NOMO-1 treated with DMSO at 0.1 percent for 48 hours (cell line): ENCODE measurements at regions not wholly inside any gene's neighbourhood (a gene's known extent, or its start where the extent isn't known, plus 50 kb on each side); places are given as distances from the start of the nearest gene placed in this dataset.
A peak's percentile ranks its signal among the peaks of the same experiment; 100 is the strongest.
"Not testable (repeated sequence)": the region's sequence is repeated elsewhere in the genome, so short reads cannot be mapped to it uniquely, and the experiment has no call there.

Experiments
- DNase-seq: peaks from one replicate; lab custom pipeline; 2025; ENCODE audit not compliant: unreplicated experiment; lab: John Stamatoyannopoulos, UW

DNA sequence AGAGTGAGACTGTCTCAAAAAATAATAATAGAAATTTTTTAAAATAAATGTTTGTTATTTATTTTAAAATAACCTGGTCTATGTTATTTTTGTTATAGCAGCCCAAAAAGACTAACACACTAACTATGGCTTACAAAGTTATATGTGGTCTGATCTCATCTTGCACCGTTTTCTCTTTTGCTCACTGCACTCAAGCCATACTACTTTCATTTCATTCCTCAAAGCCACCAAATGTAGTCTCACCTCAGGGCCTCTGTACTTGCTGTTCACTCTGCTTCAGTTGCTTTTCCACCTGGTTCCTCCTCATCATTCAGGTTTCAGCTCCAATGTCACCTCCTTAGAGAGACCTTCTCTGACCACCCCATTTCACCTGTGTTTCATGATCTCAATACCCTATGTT, 55.2 kb upstream of the MDM1 start:
- no peak for DNase-seq

DNA sequence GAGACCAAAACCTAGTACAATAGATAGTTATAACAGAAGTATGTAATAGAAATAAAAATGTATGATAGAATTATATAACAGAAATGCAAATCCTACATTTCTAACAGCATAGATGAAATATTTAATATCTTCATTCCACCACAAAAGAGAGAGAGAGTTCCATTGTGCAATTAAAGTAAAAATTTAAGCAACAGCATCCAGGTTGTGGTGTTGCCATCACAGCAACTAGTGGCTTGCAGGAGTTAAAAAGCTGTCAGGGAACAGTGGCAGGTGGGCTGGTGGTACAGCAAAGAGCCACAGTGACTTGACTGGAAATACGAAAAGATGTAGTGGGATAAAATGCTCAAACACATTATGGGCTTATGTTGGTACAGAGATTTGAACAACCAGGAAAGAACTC, 57.1 kb upstream of the MDM1 start:
- no peak for DNase-seq

DNA sequence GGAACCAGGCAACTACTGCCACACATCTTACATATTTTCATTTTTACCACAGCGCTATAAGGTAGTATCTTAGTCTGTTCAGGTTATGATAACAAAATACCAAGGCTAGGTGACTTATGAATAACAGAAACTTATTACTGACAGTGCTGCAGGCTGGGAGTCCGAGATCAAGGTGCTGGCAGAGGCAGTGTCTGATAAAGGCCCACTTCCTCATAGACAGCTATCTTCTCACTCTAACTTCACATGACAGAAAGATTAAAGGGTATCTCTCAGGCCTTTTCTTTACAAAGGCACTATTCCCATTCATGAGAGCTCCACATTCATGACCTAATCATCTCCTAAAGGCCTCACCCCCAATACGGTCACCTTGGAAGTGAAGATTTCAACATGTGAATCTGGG, 59.8 kb upstream of the MDM1 start:
- DNase-seq, result no peak

DNA sequence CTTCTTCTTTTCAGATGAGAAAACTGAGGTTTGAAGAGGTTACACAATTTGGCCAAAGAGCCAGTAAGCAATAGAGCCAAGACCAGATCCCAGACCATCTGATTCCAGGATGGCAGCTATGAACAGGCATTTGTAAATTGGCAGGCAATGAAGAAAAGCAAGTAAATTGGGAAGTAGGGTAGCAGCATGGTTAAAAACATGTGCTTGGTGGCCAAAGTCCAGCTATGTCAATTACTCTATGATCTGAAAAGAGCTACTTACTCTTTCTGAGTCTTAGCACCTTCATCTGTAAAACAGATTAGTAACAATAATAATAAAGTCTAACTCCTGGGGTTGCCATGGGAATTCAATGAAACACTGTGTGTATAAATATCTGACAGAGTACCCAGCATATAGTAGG, 60.2 kb upstream of the MDM1 start:
- DNase-seq, result no peak

DNA sequence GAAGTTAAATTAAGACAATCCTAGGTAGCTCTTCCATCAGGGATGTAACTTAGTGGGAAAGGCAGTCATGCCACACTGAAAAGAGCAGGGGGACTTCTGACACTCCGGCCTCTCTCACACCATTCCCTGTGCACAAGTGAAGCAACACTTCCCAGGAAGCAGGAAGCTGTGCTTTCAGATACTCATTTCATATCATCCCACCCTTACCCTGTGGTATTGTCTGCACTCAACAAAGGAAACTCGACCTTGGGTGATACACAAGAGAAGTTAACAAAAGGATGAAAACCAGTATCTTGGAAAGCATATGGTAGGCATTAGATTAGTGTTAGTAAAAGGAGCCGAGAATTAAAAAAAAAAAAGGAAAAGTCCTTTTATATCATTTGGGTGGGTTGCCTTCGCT, 61.3 kb upstream of the MDM1 start:
- DNase-seq, result no peak

DNA sequence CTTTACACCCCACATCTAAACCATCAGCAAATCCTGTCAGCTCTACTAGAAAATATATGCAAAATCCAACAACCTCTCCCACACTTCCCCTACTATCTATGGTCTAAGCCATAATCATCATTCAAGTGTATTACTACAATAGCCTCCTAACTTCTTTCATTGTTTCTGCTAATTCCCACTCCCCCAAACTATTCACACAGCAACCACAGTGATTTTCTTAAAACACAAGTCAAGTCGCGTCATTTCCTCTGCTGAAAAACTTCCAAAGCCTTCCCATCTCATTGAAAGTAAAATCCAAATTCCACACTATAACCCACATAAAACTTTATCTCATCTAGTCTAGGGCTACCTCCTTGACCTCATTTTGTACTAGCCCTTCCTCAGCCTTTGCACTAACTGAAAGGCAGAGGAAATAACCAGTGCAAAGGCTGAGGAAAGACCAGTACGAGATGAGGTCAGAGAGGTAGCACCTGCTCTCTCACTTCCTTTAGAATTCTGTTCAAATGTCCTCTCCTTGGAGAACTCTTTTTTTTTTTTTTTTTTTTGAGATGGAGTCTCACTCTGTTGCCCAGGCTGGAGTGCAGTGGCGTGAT, 65.5 kb upstream of the MDM1 start:
- no peak for DNase-seq

DNA sequence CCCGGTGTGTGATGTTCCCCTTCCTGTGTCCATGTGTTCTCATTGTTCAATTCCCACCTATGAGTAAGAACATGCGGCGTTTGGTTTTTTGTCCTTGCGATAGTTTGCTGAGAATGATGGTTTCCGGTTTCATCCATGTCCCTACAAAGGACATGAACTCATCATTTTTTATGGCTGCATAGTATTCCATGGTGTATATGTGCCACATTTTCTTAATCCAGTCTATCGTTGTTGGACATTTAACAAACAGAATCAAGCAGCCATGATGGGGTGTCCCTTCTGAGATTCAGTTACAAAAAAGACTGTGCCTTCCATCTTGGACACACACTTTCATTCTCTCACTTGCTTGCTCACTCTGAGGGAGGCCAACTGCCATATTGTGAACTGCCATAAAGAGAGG, 66.5 kb upstream of the MDM1 start:
- not testable (repeated sequence) for DNase-seq

DNA sequence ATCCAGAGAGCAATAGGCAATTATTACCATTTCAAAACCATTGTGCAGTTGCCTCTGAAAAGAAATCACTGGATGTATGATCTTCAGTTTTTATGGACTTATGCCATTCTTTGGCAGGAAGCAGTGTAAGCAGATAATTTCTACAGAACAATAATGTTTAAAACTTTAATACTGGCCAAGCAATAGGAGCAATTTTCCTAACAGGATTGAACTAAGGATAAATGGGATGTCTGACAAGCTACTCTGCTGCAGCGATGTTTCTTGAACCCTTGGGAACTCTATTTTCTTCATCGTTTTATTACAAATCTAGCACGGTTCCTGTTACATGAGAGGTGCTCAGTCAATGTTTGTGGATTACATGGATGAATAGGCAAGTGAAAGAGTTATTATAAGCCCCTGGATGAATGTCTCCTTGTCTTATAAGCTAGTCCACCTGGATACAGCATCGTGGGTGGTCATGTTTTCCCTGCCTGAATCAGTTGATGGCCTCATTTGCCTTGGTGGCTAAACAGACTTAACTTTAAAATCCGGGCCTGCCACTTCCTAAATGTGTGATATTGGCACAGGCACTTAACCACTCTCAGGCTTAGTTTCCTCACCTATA, 68.2 kb upstream of the MDM1 start:
- DNase-seq, result no peak

DNA sequence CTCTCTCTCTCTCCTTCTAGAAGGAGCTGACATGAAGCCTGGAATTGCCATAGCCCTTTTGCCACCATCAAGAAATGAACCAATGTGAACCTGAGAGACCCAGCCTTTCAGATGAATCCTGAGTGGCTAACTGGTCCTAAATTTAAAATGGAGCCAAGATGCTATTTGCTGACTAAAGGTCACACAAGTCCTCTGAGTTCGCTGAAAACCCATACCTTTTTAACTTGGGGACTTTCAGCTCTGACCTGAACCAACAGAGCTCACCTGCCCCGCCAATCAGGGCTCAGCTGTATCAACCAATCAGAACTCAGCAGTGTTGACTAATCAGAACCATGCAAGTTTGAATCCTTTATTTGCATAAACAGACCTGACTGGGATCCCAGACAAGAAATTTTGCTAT, 70.3 kb upstream of the MDM1 start:
- DNase-seq, result no peak

DNA sequence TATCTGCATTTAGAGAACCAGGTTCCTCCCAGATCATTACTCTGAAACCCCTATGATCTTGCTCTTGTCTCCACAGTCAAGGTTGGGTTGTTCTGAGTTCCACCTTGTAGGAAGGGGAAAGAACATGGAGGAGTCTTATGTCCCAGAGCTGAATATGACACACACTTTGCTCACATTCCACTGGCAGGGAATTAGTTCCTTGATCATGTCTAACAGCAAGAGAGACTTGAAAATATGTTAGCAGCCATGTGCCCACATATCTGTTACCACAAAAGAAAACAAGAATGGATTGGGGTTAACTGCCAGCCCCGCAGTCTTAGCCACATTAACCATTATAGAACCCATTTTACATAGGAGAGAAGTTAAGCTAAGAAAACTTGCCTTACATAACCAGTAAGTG, 71.1 kb upstream of the MDM1 start:
- DNase-seq, result no peak

DNA sequence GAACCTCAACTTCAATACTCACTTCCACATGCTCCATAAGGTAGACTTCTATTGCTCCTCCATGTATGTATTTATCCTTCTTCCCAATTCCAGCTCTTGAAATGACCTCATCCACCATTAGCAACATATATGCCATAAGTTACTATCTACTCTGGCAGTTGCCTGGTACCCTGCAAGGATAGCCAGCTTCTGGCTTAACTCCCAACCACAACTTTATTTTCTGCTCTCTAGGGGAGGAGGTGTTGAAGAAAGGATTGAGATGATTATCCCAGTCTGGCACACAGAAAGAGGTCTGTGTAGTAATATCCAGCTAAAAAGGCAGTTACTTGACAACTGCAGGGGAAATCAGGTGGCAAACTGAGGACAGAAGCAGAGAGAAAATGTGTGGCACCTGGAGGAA, 71.5 kb upstream of the MDM1 start:
- DNase-seq, result no peak

DNA sequence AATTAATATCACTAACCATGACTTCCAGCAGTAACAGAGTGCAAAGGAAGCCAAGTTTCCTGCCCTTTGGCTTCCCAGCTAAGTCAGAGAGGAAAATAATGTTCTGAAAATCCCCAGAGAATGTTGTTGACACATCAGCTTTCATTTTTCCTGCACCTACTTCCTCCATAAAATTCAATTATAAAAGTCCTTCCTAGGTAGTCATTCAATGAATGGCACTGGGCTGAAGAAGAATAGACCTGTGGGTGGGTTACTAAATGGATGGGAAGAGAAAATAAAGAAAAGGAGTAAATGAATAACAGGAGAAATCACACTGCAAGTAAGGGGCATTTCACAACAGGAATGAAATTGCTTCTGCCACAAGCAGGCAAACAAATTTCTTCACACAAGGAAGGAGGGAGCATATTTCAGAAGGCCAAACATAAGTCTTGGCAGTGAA, 73.2 kb upstream of the MDM1 start:
- DNase-seq, result no peak

DNA sequence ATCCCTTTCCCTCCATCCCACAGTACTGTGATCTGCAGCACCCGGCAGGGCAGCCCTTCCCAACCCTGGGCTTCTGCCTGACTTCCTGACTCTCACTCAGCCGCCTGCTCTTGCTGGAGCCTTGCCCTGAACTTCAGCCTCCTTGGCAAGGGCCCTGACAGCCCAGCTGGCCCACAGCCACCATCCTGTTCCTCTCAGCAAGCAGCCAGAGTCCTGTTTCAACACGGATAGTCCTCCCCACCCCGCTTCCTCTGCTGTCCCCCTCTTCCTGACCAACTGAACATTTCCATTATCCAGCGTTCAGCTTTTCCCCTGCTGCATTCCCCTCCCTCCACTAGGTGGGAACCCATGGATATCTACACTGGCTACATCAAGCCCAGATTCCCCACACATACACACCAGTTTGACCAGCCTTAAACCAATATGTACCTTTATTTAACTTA, 74.0 kb upstream of the MDM1 start:
- DNase-seq, result no peak

DNA sequence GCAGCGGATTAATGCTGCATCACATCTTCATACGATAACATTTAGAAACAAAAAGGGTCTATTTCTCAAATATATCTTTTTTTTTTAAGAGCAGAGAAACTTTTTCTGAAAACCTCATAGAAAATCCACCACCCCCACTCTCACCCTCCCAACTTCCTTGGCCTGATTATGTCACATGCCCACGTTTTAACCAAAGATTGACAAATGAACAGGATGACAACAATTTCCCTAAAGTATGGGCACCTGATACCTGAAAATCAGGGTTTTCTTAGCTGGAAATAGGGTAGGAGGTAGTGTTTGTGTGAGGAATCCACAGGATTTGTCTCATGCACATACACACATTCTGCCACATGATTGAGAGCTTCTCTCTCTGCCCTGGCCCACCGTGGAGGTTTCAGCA, 74.7 kb upstream of the MDM1 start:
- DNase-seq, result no peak

DNA sequence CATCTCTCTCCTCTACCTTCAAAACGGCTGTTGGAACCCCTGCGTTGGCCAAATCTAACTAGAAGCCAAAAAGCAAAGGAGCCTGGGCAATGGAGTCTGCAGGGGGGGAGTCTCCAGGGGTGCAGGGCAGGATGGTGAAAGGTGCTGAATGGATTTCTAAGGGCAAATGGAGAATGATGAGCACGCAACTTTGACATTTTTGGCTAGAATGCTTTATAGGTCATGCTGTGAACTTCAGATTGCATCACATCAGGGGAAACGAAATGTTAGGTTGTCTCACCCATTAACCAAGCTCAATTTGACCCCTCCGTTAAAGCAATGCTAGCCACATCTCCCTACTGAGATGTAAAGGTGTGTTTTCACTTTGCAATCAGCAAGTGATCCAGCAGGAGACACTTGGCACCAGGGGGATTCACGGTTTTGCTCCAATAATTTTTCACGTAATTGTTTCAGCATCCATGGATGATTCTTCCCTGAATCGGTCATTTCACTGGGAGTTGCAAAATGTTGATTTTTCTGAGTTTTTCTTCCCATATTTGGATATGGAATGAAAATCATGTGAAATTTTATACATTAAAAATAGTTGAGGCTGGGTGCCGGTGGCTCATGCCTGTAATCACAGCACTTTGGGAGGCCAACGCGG, 78.0 kb upstream of the MDM1 start:
- DNase-seq, result no peak

DNA sequence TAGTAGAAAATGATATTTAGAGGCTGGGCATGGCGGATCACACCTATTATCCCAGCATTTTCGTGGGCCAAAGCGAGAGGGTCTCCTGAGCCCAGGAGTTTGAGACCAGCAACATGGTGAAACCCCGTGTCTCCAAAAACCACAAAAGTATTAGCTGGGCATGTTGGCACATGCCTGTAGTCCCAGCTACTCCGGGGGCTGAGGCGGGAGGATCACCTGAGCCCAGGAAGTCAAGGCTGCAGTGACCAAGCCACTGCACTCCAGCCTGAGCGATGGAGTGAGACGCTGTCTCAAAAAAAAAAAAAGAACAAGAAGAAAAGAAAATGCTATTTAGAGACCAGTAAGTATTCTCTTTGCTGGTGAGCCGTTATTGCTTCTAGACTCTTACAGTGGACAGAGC, 79.2 kb upstream of the MDM1 start:
- no peak for DNase-seq

DNA sequence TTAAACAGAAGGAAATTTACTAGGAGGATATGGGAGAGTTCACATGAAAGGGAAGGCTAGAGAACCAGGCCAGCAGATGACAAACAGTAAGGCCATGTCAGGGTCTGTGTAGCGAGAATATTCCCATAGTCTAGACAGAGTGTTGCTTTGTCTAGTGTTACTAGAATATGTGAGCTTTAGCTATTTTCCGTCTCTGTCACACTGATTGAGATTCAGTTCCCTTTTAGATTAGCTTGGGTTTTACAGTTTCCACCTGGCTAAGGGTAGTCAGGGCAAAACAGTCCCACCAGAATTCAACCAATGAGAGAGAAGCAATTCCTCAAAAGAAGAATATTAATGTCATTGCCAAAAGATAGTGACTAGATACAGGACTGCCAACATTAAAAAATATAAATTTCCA, 82.8 kb upstream of the MDM1 start:
- DNase-seq, result peak; percentile 17

DNA sequence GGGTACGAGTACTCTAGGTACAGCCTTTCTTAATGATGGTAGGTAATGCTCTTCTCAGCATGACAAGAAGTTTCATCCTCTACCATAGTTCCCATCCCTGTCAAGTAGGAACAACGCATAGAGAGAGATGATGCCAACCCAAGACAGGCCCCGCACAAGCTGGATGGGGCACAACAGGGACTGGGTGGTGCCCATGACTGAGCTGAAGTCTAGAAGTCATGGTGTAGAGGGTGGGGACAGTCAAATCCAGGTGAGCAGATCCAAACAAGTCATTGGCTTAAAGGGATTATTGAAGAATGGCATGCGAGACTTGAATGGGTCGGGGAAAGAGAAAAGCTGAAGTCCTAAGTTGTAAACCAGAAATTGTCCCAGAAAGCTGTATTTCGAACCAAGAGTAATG, 84.2 kb upstream of the MDM1 start:
- DNase-seq, result no peak

DNA sequence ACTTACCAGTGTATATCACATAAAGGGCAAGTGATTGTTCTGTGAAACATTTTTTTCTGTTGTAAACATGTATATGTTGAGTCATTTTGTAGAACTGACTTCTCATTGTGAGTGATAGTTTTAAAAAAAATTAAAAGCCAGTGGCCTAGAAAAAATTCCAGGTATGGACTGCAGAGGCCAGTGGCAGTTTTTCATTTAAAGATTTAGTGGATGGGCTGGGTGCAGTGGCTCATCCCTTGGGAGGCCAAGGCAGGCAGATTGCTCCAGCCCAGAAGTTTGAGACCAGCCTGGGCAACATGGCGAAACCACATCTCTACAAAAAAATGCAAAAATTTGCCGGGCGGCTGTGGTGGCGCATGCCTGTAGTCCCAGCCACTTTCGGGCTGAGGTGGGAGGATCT, 84.7 kb upstream of the MDM1 start:
- DNase-seq, result no peak

DNA sequence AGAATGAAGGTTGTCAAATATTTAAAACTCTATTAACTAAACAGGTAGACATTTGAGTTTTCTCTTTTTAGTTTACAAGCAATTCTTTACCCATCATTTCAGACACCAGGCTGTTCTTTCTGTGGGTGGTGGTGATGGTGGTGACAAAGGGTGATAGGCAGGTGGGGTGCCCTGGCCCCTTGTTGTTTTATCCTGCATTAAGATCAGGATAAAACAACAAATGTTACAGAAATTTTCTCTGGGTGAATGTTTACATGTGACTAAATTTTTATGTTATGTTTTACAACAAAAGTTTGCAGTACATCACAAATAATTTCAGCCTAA, 85.9 kb upstream of the MDM1 start:
- DNase-seq, result no peak

DNA sequence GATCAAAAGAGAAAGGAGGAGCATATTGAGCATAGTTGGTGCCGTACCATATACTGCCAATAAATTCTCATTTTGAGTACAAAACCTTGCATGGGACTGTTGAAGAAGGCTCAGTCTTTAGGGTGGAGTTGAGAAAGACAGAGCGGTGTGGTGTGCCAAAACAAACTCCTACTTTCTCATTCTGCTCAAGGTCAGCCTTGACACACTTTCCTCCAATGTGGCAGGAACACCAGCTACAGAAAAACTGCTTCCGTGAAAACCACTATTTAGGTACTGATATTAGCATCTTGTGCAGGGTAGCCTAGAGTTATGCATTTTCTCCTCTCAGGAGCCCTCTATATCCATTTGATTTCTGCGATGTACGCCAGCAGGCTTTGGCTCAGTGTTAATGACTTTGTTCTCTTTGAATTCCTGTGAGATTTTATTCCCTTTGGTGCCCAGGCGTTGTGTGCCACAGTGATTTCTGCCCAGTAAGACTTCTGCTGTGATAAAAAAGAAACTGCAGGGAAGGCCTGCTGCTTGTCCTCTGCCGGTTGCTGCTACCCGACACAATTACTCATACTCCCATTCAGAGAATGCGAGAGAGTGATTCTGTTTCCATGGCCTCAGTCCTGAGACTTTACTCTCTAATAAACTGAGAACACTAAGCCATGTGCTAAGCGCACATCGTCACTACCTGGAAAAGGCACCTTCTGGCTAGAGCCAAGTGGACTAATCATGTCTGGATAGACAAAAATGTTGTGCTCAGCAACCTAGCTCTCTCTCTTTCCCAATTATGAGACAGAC, 88.3 kb upstream of the MDM1 start:
- no peak for DNase-seq

DNA sequence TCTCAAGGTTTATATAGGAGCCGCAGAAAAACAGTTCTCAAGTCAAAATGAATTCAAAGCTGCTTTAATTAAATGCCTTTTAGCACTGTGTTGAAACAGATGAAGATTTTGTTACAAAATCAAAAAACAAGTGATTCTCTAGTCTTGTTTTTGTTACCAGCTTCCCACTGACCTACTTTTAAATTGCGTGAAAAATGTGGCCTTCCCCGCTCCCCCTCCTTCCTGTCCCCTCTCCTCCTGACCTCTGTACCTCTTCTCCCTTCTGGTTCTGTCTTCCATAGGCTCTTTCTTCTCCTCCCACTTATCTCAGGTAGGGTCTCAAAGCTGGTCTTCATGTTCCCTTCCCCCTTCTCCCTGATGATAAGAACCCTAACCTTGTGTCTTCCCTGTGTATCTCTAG, 90.0 kb upstream of the MDM1 start:
- DNase-seq, result no peak
